Chondrocyte (in vitro differentiated cells): ENCODE measurements at regions not wholly inside any gene's neighbourhood (a gene's known extent, or its start where the extent isn't known, plus 50 kb on each side); places are given as distances from the start of the nearest gene placed in this dataset.

Source experiments
- DNase-seq: peaks from one replicate; pipeline ENCODE4 v3.0.0; 2021; ENCODE audit warnings: mixed read lengths, low spot score
- H3K27ac Mint-ChIP-seq: one replicate; pipeline ENCODE4 v1.8.0; 2021; ENCODE audit warnings: mild to moderate bottlenecking, moderate library complexity, mixed read lengths; ENCODE audit not compliant: unreplicated experiment
- H3K27me3 Mint-ChIP-seq: 2 replicates; pipeline ENCODE4 v1.8.0; 2021; ENCODE audit warnings: low read depth, mixed read lengths
- H3K36me3 Mint-ChIP-seq: 2 replicates; pipeline ENCODE4 v1.8.0; 2021; ENCODE audit warnings: low read depth, mixed read lengths
- H3K4me1 Mint-ChIP-seq: 2 replicates; pipeline ENCODE4 v1.8.0; 2021; ENCODE audit warnings: low read depth, mild to moderate bottlenecking, mixed read lengths
- H3K4me3 Mint-ChIP-seq: one replicate; pipeline ENCODE4 v1.8.0; 2021; ENCODE audit warnings: mild to moderate bottlenecking, moderate library complexity, mixed read lengths; ENCODE audit not compliant: unreplicated experiment
- H3K9me3 Mint-ChIP-seq: 2 replicates; pipeline ENCODE4 v1.8.0; 2021; ENCODE audit warnings: low read depth, mixed read lengths
- CTCF ChIP-seq: fragments of 200-600 bp; sonication (generic); IDR thresholded peaks from 2 replicates; pipeline ENCODE4 v1.5.0; 2021; ENCODE audit warnings: antibody characterized with exemption, mild to moderate bottlenecking, moderate library complexity

- Mint-ChIP-seq H3K36me3 (no peaks in the 10 kb centered on the region), H3K4me3 (no peak overlapping the region), H3K9me3 (no peaks in the 10 kb centered on the region), H3K27me3 (no peaks in the 10 kb centered on the region), H3K4me1 (peaks cover 5% of the 10 kb centered on the region), H3K27ac (no peak overlapping the region)
- TF ChIP-seq CTCF = no peak
- DNase-seq = no peak
Observed at GRCh38 chr20:50265245-50265946, 74.8 kb downstream of the CEBPB start.

GRCh38 chr20:50266293-50267040 is 75.8 kb downstream of the CEBPB start:
- no peaks in the 10 kb centered on the region for H3K36me3 Mint-ChIP-seq
- TF ChIP-seq CTCF = no peak
- H3K27me3 Mint-ChIP-seq = no peaks in the 10 kb centered on the region
- no peak overlapping the region for H3K4me3 Mint-ChIP-seq
- DNase-seq = no peak
- H3K27ac Mint-ChIP-seq = no peak overlapping the region
- peaks cover 5% of the 10 kb centered on the region for H3K4me1 Mint-ChIP-seq
- no peaks in the 10 kb centered on the region for H3K9me3 Mint-ChIP-seq

- H3K27me3 Mint-ChIP-seq = no peaks in the 10 kb centered on the region
- DNase-seq = no peak
- no peaks in the 10 kb centered on the region for H3K9me3 Mint-ChIP-seq
- peaks cover 5% of the 10 kb centered on the region for H3K4me1 Mint-ChIP-seq
- H3K4me3 Mint-ChIP-seq = no peak overlapping the region
- TF ChIP-seq CTCF = no peak
- H3K36me3 Mint-ChIP-seq = no peaks in the 10 kb centered on the region
- H3K27ac Mint-ChIP-seq = no peak overlapping the region
Observed at GRCh38 chr20:50267041-50267865, 76.6 kb downstream of the CEBPB start.

GRCh38 chr20:50267866-50268219 is 77.2 kb downstream of the CEBPB start:
- H3K36me3 Mint-ChIP-seq = no peaks in the 10 kb centered on the region
- H3K9me3 Mint-ChIP-seq = no peaks in the 10 kb centered on the region
- H3K27ac Mint-ChIP-seq = no peak overlapping the region
- peaks cover 5% of the 10 kb centered on the region for H3K4me1 Mint-ChIP-seq
- DNase-seq = no peak
- no peak for TF ChIP-seq CTCF
- H3K27me3 Mint-ChIP-seq = no peaks in the 10 kb centered on the region
- H3K4me3 Mint-ChIP-seq = no peak overlapping the region
